Testis (tissue), 2 donors: ENCODE measurements at regions not wholly inside any gene's neighbourhood (a gene's known extent, or its start where the extent isn't known, plus 50 kb on each side); places are given as distances from the start of the nearest gene placed in this dataset.

ENCODE experiments used
- POLR2A ChIP-seq: fragments of 450-650 bp; IDR thresholded peaks from one replicate; pipeline ENCODE4 v1.6.1; 2017; ENCODE audit warnings: antibody characterized with exemption, mild to moderate bottlenecking, moderate library complexity
- TF ChIP-seq, protein P1 (sequence below), 3 experiments: fragments of 450-650 bp in 2 of 3; fragments of 200-600 bp in 1 of 3; sonication (generic) in 1 of 3; IDR thresholded peaks; one replicate each; pipeline ENCODE4 v1.5.1; 2016 to 2019; ENCODE audit warnings: antibody characterized with exemption in 3 of 3, mild to moderate bottlenecking in 2 of 3, moderate library complexity in 1 of 3

- TF ChIP-seq, protein P1, sequence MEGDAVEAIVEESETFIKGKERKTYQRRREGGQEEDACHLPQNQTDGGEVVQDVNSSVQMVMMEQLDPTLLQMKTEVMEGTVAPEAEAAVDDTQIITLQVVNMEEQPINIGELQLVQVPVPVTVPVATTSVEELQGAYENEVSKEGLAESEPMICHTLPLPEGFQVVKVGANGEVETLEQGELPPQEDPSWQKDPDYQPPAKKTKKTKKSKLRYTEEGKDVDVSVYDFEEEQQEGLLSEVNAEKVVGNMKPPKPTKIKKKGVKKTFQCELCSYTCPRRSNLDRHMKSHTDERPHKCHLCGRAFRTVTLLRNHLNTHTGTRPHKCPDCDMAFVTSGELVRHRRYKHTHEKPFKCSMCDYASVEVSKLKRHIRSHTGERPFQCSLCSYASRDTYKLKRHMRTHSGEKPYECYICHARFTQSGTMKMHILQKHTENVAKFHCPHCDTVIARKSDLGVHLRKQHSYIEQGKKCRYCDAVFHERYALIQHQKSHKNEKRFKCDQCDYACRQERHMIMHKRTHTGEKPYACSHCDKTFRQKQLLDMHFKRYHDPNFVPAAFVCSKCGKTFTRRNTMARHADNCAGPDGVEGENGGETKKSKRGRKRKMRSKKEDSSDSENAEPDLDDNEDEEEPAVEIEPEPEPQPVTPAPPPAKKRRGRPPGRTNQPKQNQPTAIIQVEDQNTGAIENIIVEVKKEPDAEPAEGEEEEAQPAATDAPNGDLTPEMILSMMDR (IDR thresholded peaks at IDR 0.05) = no peak
- TF ChIP-seq POLR2A = no peak
These were observed 100.6 kb upstream of the PRR23E start for GRCh38 chr3:127092368-127092767.
